ENCODE measurements at regions not wholly inside any gene's neighbourhood (a gene's known extent, or its start where the extent isn't known, plus 50 kb on each side); places are given as distances from the start of the nearest gene placed in this dataset.

DNA sequence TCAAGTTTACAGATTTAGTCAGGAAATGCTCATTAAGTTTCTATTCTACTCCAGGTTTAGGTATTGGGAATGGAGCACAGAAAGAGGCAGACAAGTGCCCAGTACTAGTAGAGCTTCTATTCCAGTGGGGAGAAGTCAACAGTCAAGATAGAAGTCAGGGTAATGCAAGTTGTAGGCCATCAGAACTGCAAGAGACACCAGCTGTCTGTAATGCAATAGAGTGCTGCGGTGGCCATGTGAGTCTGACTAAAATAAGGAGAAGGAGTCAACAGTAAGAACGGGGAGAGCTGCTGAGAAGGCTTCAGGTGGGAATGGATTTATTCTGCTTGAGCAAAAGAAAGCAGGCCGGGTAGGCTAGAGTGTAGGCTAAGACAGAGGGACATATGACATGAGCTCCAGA lies 515.0 kb downstream of the QKI start:
- TF ChIP-seq CTCF (IDR thresholded peaks at IDR 0.05) (no peak), POLR2A (IDR thresholded peaks at IDR 0.05) (no peak)
- 92 to 97% methylated on average over 3 of the region's 3 CpGs for WGBS, 2 donors
- no peaks in the 10 kb centered on the region for H3K36me3 ChIP-seq
- no peak for DNase-seq (ENCODE audit: low spot score in 2 of 2)
- no peak overlapping the region for H3K27ac ChIP-seq
- H3K4me3 ChIP-seq, result no peak overlapping the region
- no peaks in the 10 kb centered on the region for H3K9me3 ChIP-seq
- H3K4me1 ChIP-seq, result no peaks in the 10 kb centered on the region
- H3K27me3 ChIP-seq, result no peaks in the 10 kb centered on the region

GRCh38 chr6:163926642-163927041 lies 512.1 kb downstream of the QKI start:
- no peaks in the 10 kb centered on the region for H3K9me3 ChIP-seq
- WGBS, 2 donors, result 76 to 81% methylated on average over 7 of the region's 7 CpGs
- TF ChIP-seq EP300 (IDR thresholded peaks at IDR 0.05) (no peak), CTCF (IDR thresholded peaks at IDR 0.05) (no peak), POLR2A (IDR thresholded peaks at IDR 0.05) (no peak)
- no peak overlapping the region for H3K27ac ChIP-seq
- H3K27me3 ChIP-seq, result no peaks in the 10 kb centered on the region
- DNase-seq (ENCODE audit: low spot score in 2 of 2), result no peak
- H3K36me3 ChIP-seq, result no peaks in the 10 kb centered on the region
- no peaks in the 10 kb centered on the region for H3K4me1 ChIP-seq
- no peak overlapping the region for H3K4me3 ChIP-seq

DNA sequence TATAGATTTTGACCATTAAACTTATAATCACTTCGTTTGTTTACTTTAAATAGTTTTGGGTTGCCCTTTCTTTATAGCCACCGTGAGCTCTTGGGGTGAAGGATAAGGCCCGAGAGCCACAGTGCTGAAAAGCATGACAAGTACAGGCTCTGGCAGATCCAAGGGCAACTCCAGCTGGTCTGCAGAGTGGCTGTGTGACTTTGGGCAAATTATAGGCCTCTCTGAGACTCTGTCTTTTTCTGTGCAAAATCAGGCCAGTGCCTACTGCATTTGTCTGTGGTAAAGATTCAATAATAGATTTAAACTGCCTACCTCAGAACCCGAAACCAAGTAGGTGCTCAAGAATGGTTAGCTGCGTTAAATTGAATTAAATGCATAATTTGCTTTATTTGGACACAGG lies 511.3 kb downstream of the QKI start:
- WGBS, 2 donors, result 91 to 96% methylated on average over 5 of the region's 5 CpGs
- H3K4me1 ChIP-seq, result no peaks in the 10 kb centered on the region
- H3K36me3 ChIP-seq, result no peaks in the 10 kb centered on the region
- no peak overlapping the region for H3K4me3 ChIP-seq
- TF ChIP-seq POLR2A (IDR thresholded peaks at IDR 0.05) (no peak), CTCF (IDR thresholded peaks at IDR 0.05) (no peak), EP300 (IDR thresholded peaks at IDR 0.05) (no peak)
- H3K27me3 ChIP-seq, result no peaks in the 10 kb centered on the region
- H3K27ac ChIP-seq, result no peak overlapping the region
- H3K9me3 ChIP-seq, result no peaks in the 10 kb centered on the region
- DNase-seq (ENCODE audit: low spot score in 2 of 2), result no peak

GRCh38 chr6:163923658-163924411 lies 509.3 kb downstream of the QKI start:
- H3K4me1 ChIP-seq, result no peaks in the 10 kb centered on the region
- DNase-seq (ENCODE audit: low spot score in 2 of 2), result no peak
- H3K27ac ChIP-seq, result no peak overlapping the region
- no peak overlapping the region for H3K4me3 ChIP-seq
- H3K27me3 ChIP-seq, result no peaks in the 10 kb centered on the region
- H3K36me3 ChIP-seq, result no peaks in the 10 kb centered on the region
- TF ChIP-seq EP300 (IDR thresholded peaks at IDR 0.05) (no peak), CTCF (IDR thresholded peaks at IDR 0.05) (no peak), POLR2A (IDR thresholded peaks at IDR 0.05) (no peak)
- H3K9me3 ChIP-seq, result no peaks in the 10 kb centered on the region
- WGBS, 2 donors, result 86 to 89% methylated on average over 15 of the region's 15 CpGs

GRCh38 chr6:163922562-163922961 lies 508.0 kb downstream of the QKI start:
- WGBS, 2 donors, result 94% methylated on average over 4 of the region's 4 CpGs
- Histone ChIP-seq H3K4me1 (no peaks in the 10 kb centered on the region), H3K36me3 (no peaks in the 10 kb centered on the region), H3K9me3 (no peaks in the 10 kb centered on the region), H3K27me3 (no peaks in the 10 kb centered on the region), H3K4me3 (no peak overlapping the region), H3K27ac (no peak overlapping the region)
- no peak for DNase-seq (ENCODE audit: low spot score in 2 of 2)
- TF ChIP-seq CTCF (IDR thresholded peaks at IDR 0.05), result no peak
- TF ChIP-seq POLR2A (IDR thresholded peaks at IDR 0.05), result no peak
- TF ChIP-seq EP300 (IDR thresholded peaks at IDR 0.05), result no peak

Data from tibial nerve (tissue), 4 donors.